ENCODE measurements at regions not wholly inside any gene's neighbourhood (a gene's known extent, or its start where the extent isn't known, plus 50 kb on each side); places are given as distances from the start of the nearest gene placed in this dataset.

DNA sequence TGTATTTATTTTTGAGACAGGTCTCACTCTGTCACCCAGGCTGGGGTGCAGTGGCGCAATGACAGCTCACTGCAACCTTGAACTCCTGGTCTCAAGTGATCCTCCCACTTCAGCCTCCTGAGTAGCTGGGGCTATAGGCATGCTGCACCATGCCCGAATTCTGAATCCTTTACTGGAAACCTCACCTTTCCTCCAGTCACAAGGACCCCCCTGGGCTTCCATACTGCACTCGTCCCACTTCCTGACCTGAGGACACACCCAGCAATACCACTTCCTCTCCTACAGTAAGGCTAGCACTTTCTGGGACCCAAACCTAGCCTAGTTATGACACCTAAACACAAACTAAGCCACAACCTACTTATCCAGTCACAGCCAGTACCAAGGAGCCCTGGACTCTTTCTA is 68.2 kb downstream of the FAM217A start (continued):
- TF ChIP-seq, protein P1, sequence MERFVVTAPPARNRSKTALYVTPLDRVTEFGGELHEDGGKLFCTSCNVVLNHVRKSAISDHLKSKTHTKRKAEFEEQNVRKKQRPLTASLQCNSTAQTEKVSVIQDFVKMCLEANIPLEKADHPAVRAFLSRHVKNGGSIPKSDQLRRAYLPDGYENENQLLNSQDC (CRISPR knock-in tag; IDR thresholded peaks at IDR 0.05), result no peak
- TF ChIP-seq PHF8 (IDR thresholded peaks at IDR 0.05; ENCODE audit: borderline replicate concordance, low read length) (no peak), PHB (CRISPR knock-in tag; IDR thresholded peaks at IDR 0.05) (no peak), FOXK2 (conservative IDR thresholded peaks at IDR 0.05 in 1 of 2, IDR thresholded peaks at IDR 0.05 in 1 of 2; ENCODE audit: low read depth in 2 of 2) (peak in 1 of 2 experiments; percentile 22; a peak in 1 of 4 replicates), KDM4B (IDR thresholded peaks at IDR 0.05; ENCODE audit: borderline replicate concordance in 2 of 2, low read depth in 1 of 2) (no peak), TRIM24 (IDR thresholded peaks at IDR 0.05) (no peak), CCNT2 (IDR thresholded peaks at IDR 0.05; ENCODE audit: borderline replicate concordance, extremely low read depth, insufficient read length, low read depth, low read length) (no peak), PHB2 (IDR thresholded peaks at IDR 0.05; ENCODE audit: low read depth) (no peak), HDAC2 (IDR thresholded peaks at IDR 0.05) (no peak), ZNF707 (CRISPR knock-in tag; conservative IDR thresholded peaks at IDR 0.05) (no peak), ZNF561 (CRISPR knock-in tag; conservative IDR thresholded peaks at IDR 0.05) (no peak), REST (IDR thresholded peaks at IDR 0.05; ENCODE audit: borderline replicate concordance) (peak; percentile 61; the same call in 1 of the 2 replicates), REST (CRISPR knock-in tag; IDR thresholded peaks at IDR 0.05; ENCODE audit: low read depth) (no peak), CAMTA2 (CRISPR knock-in tag; conservative IDR thresholded peaks at IDR 0.05) (no peak), ARID2 (IDR thresholded peaks at IDR 0.05) (no peak), ELF1 (tag; IDR thresholded peaks at IDR 0.05) (0 out of 2 replicates have a peak, but pooled peaks have one; percentile 37)
- TF ChIP-seq, protein P2, sequence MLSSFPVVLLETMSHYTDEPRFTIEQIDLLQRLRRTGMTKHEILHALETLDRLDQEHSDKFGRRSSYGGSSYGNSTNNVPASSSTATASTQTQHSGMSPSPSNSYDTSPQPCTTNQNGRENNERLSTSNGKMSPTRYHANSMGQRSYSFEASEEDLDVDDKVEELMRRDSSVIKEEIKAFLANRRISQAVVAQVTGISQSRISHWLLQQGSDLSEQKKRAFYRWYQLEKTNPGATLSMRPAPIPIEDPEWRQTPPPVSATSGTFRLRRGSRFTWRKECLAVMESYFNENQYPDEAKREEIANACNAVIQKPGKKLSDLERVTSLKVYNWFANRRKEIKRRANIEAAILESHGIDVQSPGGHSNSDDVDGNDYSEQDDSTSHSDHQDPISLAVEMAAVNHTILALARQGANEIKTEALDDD (IDR thresholded peaks at IDR 0.05), result peak; percentile 98
- TF ChIP-seq, protein P3, sequence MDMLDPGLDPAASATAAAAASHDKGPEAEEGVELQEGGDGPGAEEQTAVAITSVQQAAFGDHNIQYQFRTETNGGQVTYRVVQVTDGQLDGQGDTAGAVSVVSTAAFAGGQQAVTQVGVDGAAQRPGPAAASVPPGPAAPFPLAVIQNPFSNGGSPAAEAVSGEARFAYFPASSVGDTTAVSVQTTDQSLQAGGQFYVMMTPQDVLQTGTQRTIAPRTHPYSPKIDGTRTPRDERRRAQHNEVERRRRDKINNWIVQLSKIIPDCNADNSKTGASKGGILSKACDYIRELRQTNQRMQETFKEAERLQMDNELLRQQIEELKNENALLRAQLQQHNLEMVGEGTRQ (CRISPR knock-in tag; IDR thresholded peaks at IDR 0.05), result no peak
